NT2/D1 (cell line): ENCODE measurements at regions not wholly inside any gene's neighbourhood (a gene's known extent, or its start where the extent isn't known, plus 50 kb on each side); places are given as distances from the start of the nearest gene placed in this dataset.

ENCODE experiments used
- YY1 ChIP-seq: IDR thresholded peaks from 2 replicates; pipeline ENCODE4 v1.6.1; 2011; ENCODE audit not compliant: insufficient read length, insufficient read depth
- ZNF274 ChIP-seq: IDR thresholded peaks from 2 replicates; pipeline ENCODE4 v1.6.1; 2011; ENCODE audit warnings: mild to moderate bottlenecking, low read depth, low read length

- TF ChIP-seq YY1 (no peak), ZNF274 (no peak)
Observed at GRCh38 chr13:31952641-31953380, 78.8 kb upstream of the FRY start.
